Neural progenitor cell (in vitro differentiated cells): ENCODE measurements at regions not wholly inside any gene's neighbourhood (a gene's known extent, or its start where the extent isn't known, plus 50 kb on each side); places are given as distances from the start of the nearest gene placed in this dataset.

ENCODE experiments used
- EZH2phosphoT487 ChIP-seq: fragments of 200-600 bp; sonication (generic); IDR thresholded peaks from 2 replicates; pipeline ENCODE4 v1.6.1; 2017; ENCODE audit warnings: antibody characterized with exemption
- TF ChIP-seq, protein P1 (sequence below): fragments of 200-600 bp; sonication (generic); IDR thresholded peaks from 2 replicates; pipeline ENCODE4 v1.5.1; 2017; ENCODE audit warnings: antibody characterized with exemption, mild to moderate bottlenecking

DNA sequence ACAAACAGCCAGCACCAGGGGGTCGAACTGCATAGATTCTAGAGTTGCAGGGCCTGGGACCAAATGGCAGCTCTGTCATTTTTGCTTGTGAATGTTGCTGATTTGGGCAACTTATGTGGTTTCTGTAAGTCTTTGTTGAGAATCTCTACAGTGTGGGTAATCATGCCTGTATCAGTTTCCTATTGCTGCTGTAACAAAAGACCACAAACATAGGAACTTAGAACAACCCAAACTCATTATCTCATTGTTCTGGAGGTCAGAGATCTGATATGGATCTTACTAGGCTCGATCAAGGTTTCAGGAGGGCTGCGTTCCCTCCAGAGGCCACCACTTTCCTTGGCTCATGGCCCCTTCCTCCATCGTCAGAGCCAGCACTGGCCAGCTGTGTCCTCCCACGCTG lies 86.8 kb upstream of the SH3BP4 start:
- no peak for TF ChIP-seq EZH2phosphoT487
- TF ChIP-seq, protein P1, sequence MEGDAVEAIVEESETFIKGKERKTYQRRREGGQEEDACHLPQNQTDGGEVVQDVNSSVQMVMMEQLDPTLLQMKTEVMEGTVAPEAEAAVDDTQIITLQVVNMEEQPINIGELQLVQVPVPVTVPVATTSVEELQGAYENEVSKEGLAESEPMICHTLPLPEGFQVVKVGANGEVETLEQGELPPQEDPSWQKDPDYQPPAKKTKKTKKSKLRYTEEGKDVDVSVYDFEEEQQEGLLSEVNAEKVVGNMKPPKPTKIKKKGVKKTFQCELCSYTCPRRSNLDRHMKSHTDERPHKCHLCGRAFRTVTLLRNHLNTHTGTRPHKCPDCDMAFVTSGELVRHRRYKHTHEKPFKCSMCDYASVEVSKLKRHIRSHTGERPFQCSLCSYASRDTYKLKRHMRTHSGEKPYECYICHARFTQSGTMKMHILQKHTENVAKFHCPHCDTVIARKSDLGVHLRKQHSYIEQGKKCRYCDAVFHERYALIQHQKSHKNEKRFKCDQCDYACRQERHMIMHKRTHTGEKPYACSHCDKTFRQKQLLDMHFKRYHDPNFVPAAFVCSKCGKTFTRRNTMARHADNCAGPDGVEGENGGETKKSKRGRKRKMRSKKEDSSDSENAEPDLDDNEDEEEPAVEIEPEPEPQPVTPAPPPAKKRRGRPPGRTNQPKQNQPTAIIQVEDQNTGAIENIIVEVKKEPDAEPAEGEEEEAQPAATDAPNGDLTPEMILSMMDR = no peak
